Glutamatergic neuron (in vitro differentiated cells): ENCODE measurements at regions not wholly inside any gene's neighbourhood (a gene's known extent, or its start where the extent isn't known, plus 50 kb on each side); places are given as distances from the start of the nearest gene placed in this dataset.
A peak's percentile ranks its signal among the peaks of the same experiment; 100 is the strongest.

ENCODE experiments used
- DNase-seq: peaks from one replicate; pipeline ENCODE4 v3.0.0; 2022
- H3K27ac Mint-ChIP-seq: one replicate; pipeline ENCODE4 v1.8.0; 2020; ENCODE audit warnings: mild to moderate bottlenecking, mixed read lengths, inconsistent platforms; ENCODE audit not compliant: unreplicated experiment
- H3K27me3 Mint-ChIP-seq: one replicate; pipeline ENCODE4 v1.8.0; 2020; ENCODE audit warnings: mild to moderate bottlenecking, moderate library complexity, mixed read lengths, inconsistent platforms; ENCODE audit not compliant: unreplicated experiment
- H3K36me3 Mint-ChIP-seq: one replicate; pipeline ENCODE4 v1.8.0; 2020; ENCODE audit warnings: mild to moderate bottlenecking, mixed read lengths, inconsistent platforms; ENCODE audit not compliant: unreplicated experiment
- H3K4me1 Mint-ChIP-seq: one replicate; pipeline ENCODE4 v1.8.0; 2020; ENCODE audit warnings: mild to moderate bottlenecking, low read depth, mixed read lengths, inconsistent platforms; ENCODE audit not compliant: unreplicated experiment
- H3K4me3 Mint-ChIP-seq: one replicate; pipeline ENCODE4 v1.8.0; 2020; ENCODE audit warnings: mild to moderate bottlenecking, mixed read lengths, inconsistent platforms; ENCODE audit not compliant: unreplicated experiment
- H3K9me3 Mint-ChIP-seq: one replicate; pipeline ENCODE4 v1.8.0; 2020; ENCODE audit warnings: mild to moderate bottlenecking, moderate library complexity, mixed read lengths, inconsistent platforms; ENCODE audit not compliant: unreplicated experiment
- CTCF ChIP-seq: fragments of 200-600 bp; sonication (generic); IDR thresholded peaks from one replicate; pipeline ENCODE4 v1.5.0; 2021; ENCODE audit not compliant: partially characterized antibody, unreplicated experiment

DNA sequence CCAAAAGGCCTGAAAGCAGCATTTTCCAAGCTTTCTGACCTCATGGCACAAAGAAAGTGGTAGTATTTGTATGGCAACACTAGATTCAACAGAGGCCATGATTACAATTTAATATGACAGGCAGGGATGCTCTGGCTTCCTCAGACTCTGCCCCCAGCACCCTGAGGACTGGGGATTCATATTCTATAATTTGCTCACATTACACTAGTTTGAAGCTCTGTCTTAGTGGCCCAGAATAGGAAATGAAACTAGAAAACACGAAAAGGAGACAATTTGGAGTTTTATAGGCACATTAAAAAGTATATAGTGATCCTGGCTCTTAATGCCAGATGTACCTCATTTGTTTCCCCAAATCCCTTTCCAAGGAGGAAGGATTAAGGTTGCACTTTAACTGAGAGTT, 173.0 kb upstream of the STK17B start:
- H3K27ac Mint-ChIP-seq = peak overlapping the region; percentile 9
- peaks cover 6% of the 10 kb centered on the region for H3K4me1 Mint-ChIP-seq
- no peak for TF ChIP-seq CTCF
- no peaks in the 10 kb centered on the region for H3K36me3 Mint-ChIP-seq
- no peak for DNase-seq
- H3K9me3 Mint-ChIP-seq = peaks cover 2% of the 10 kb centered on the region
- H3K4me3 Mint-ChIP-seq = no peak overlapping the region
- H3K27me3 Mint-ChIP-seq = peaks cover 6% of the 10 kb centered on the region

DNA sequence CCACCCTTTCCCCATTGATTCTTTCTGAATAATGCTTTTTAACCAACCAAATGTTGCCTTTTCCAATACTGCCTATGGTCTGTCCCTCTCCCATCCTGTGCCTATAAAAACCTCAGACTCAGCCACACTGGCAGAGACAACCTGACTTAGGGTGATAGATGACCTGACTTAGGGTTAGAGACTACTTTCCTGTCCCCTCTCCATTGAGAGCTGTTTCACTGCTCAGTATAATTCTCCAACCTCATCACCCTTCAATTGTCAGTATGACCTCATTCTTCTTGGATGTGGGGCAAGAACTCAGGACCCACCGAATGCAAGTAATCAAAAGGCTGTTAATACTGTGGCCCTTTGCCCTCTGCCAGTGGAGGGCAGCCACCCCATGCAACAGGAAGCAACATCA, 182.3 kb upstream of the STK17B start:
- no peaks in the 10 kb centered on the region for H3K36me3 Mint-ChIP-seq
- H3K27me3 Mint-ChIP-seq = peaks cover 6% of the 10 kb centered on the region
- DNase-seq = no peak
- no peak for TF ChIP-seq CTCF
- peaks cover 9% of the 10 kb centered on the region for H3K9me3 Mint-ChIP-seq
- no peak overlapping the region for H3K27ac Mint-ChIP-seq
- no peak overlapping the region for H3K4me3 Mint-ChIP-seq
- no peaks in the 10 kb centered on the region for H3K4me1 Mint-ChIP-seq

DNA sequence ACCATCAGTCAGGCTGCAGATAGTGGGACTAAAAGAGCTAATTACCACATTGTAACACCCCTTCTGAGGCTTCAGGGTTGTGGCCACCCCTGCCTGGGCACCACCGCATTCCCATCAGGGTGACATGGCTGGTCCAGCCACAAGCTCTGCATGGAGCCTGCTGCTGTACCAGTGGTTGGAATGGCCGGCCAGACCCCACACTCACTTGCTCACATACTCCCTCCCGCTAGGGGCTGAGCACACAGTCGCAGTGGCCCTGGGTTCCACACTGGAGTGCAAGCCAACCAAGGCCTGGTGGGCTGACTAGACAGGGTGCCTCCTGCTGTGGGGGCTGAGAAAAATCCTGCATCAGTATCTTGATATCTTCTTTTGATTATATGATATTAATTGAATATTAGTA, 182.8 kb upstream of the STK17B start:
- no peaks in the 10 kb centered on the region for H3K36me3 Mint-ChIP-seq
- peaks cover 6% of the 10 kb centered on the region for H3K27me3 Mint-ChIP-seq
- H3K27ac Mint-ChIP-seq = no peak overlapping the region
- H3K4me1 Mint-ChIP-seq = no peaks in the 10 kb centered on the region
- no peak for DNase-seq
- peaks cover 7% of the 10 kb centered on the region for H3K9me3 Mint-ChIP-seq
- TF ChIP-seq CTCF = no peak
- no peak overlapping the region for H3K4me3 Mint-ChIP-seq

GRCh38 chr2:196356332-196356731, 185.0 kb upstream of the STK17B start:
- Mint-ChIP-seq H3K4me1 (no peaks in the 10 kb centered on the region), H3K9me3 (peaks cover 5% of the 10 kb centered on the region), H3K4me3 (no peak overlapping the region), H3K36me3 (no peaks in the 10 kb centered on the region), H3K27ac (no peak overlapping the region), H3K27me3 (peaks cover 4% of the 10 kb centered on the region)
- DNase-seq = no peak
- TF ChIP-seq CTCF = no peak

DNA sequence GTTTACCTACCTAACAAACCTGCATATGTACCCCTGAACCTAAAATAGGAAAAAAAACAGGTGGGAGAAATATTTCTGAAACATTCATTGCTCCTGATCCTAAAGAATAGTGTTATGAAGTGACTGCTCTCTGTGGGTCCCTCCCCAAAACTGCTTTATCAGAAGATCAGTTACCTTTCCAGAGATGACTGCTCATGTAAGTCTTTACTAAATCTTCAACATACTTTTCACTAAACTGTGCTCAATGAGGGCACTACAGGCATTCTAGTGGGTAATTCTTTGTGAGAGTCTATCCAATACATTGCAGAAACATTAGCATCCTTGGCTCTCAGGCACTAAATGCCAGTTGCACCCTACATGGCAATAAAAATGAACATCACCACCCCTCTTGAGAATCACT, 189.3 kb upstream of the STK17B start:
- TF ChIP-seq CTCF = no peak
- H3K36me3 Mint-ChIP-seq = no peaks in the 10 kb centered on the region
- H3K27ac Mint-ChIP-seq = no peak overlapping the region
- H3K4me3 Mint-ChIP-seq = no peak overlapping the region
- no peak for DNase-seq
- no peaks in the 10 kb centered on the region for H3K27me3 Mint-ChIP-seq
- H3K4me1 Mint-ChIP-seq = no peaks in the 10 kb centered on the region
- H3K9me3 Mint-ChIP-seq = peaks cover 8% of the 10 kb centered on the region
